ENCODE measurements at regions not wholly inside any gene's neighbourhood (a gene's known extent, or its start where the extent isn't known, plus 50 kb on each side); places are given as distances from the start of the nearest gene placed in this dataset.
"Not testable (repeated sequence)": the region's sequence is repeated elsewhere in the genome, so short reads cannot be mapped to it uniquely, and the experiment has no call there.

- no peak for TF ChIP-seq CTCF (IDR thresholded peaks at IDR 0.05; ENCODE audit: control insufficient read depth, insufficient read depth, low read depth, low read length, missing control alignments)
- no peak for DNase-seq (ENCODE audit: low read depth)
- H3K4me3 ChIP-seq (ENCODE audit: control insufficient read depth, low read depth, low read length), result no peak overlapping the region
These were observed 260.8 kb upstream of the AMIGO2 start for GRCh38 chr12:47340411-47341015.

- no peak for TF ChIP-seq CTCF (IDR thresholded peaks at IDR 0.05; ENCODE audit: control insufficient read depth, insufficient read depth, low read depth, low read length, missing control alignments)
- no peak overlapping the region for H3K4me3 ChIP-seq (ENCODE audit: control insufficient read depth, low read depth, low read length)
- DNase-seq (ENCODE audit: low read depth), result no peak
These were observed 257.8 kb upstream of the AMIGO2 start for GRCh38 chr12:47337581-47337980.

- DNase-seq (ENCODE audit: low read depth); H3K4me3 ChIP-seq (ENCODE audit: control insufficient read depth, low read depth, low read length): not testable (repeated sequence)
These were observed 253.6 kb upstream of the AMIGO2 start for GRCh38 chr12:47333271-47333858.

- DNase-seq (ENCODE audit: low read depth), result peak; percentile 57
- no peak for TF ChIP-seq CTCF (IDR thresholded peaks at IDR 0.05; ENCODE audit: control insufficient read depth, insufficient read depth, low read depth, low read length, missing control alignments)
- no peak overlapping the region for H3K4me3 ChIP-seq (ENCODE audit: control insufficient read depth, low read depth, low read length)
These were observed 249.2 kb upstream of the AMIGO2 start for GRCh38 chr12:47328831-47329545.

GRCh38 chr12:47326190-47326589 is 246.4 kb upstream of the AMIGO2 start:
- no peak for DNase-seq (ENCODE audit: low read depth)
- TF ChIP-seq CTCF (IDR thresholded peaks at IDR 0.05; ENCODE audit: control insufficient read depth, insufficient read depth, low read depth, low read length, missing control alignments), result no peak

GRCh38 chr12:47323802-47324201 is 244.0 kb upstream of the AMIGO2 start:
- TF ChIP-seq CTCF (IDR thresholded peaks at IDR 0.05; ENCODE audit: control insufficient read depth, insufficient read depth, low read depth, low read length, missing control alignments), result no peak
- no peak for DNase-seq (ENCODE audit: low read depth)
- H3K4me3 ChIP-seq (ENCODE audit: control insufficient read depth, low read depth, low read length), result no peak overlapping the region

More at GRCh38 chr12:47326190-47326589, 246.4 kb upstream of the AMIGO2 start:
- H3K4me3 ChIP-seq (ENCODE audit: control insufficient read depth, low read depth, low read length), result no peak overlapping the region

- no peak for DNase-seq (ENCODE audit: low read depth)
- H3K4me3 ChIP-seq (ENCODE audit: control insufficient read depth, low read depth, low read length), result no peak overlapping the region
- TF ChIP-seq CTCF (IDR thresholded peaks at IDR 0.05; ENCODE audit: control insufficient read depth, insufficient read depth, low read depth, low read length, missing control alignments), result no peak
These were observed 241.7 kb upstream of the AMIGO2 start for GRCh38 chr12:47321436-47321835.

All from AG09309 (cell line).